SKM-1 treated with dmso at 0.1 percent for 144 hours (cell line): ENCODE measurements at regions not wholly inside any gene's neighbourhood (a gene's known extent, or its start where the extent isn't known, plus 50 kb on each side); places are given as distances from the start of the nearest gene placed in this dataset.

Source experiments
- DNase-seq: peaks from one replicate; lab custom pipeline; 2025; ENCODE audit not compliant: unreplicated experiment; lab: John Stamatoyannopoulos, UW

GRCh38 chr5:2454876-2455275 lies 296.6 kb downstream of the IRX2 start:
- DNase-seq, result no peak

DNA sequence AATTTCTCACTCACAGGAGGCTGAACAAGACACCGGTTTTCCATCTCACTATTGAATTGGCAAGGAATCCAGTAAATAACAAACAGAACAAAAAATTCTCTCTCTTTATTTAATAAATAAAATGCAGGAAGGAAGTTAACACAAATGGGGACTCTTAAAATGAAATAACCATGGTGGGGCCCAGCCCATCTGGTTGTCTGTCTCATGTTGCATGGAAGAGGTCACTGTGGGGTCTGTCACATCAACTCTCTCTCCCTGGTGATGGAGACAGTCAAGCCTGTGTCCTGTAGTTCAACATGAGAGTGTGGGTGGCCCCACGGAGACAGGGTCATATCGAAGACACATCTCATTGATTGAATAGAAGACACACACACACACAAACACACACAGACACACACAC lies 297.7 kb downstream of the IRX2 start:
- DNase-seq, result no peak

DNA sequence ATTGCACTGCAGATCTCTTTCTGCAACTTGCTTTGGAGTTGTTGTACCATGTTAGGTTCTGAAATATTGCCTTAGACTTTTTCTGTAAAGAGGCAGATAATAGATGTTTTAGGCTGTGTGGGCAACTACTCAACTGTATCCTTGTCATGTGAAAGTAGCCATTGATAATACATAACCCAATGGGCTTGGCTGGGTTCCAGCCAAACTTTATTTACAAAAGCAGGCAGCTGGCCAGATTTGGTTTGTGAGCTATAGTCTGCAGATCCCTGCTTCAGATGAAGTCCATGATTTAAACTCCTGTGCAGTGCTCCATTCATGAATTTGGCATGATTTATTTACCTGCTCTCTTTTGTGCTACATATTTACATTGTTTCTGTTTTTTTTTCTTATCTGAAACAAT lies 300.4 kb downstream of the IRX2 start:
- DNase-seq, result no peak

GRCh38 chr5:2442496-2443354 lies 308.8 kb downstream of the IRX2 start:
- no peak for DNase-seq

DNA sequence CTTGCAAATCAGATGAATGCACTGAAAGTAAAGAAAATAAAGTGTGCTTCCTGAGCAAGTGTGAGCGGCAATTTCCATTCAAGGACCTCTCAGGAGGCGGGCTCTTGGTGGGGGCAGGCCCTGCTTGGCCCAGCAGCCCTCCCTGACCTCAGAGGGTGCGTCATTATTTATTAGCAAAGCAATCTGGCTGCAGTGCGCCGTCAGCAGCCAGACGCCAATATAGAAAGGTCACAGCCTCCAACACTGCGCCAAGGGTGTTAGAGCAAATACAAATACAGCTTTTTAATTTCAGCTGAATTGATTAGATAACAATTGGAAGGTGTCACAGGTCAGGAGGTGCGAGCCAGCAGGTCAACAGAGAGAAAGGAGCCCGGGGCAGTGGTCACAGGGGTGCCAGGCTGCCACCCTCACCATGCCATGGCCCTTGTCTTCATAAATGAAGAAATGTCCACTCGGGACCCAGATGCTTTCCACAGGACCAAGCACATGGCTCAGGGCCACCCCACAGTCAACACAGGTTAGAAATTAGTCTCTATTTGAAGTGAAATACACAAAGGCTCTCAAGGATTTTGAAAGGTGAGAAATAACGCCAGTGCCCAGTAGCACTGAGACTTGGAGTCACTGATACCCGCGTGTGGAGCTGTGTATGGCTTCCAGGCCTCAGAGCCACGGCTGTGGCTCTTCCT lies 309.8 kb downstream of the IRX2 start:
- no peak for DNase-seq

DNA sequence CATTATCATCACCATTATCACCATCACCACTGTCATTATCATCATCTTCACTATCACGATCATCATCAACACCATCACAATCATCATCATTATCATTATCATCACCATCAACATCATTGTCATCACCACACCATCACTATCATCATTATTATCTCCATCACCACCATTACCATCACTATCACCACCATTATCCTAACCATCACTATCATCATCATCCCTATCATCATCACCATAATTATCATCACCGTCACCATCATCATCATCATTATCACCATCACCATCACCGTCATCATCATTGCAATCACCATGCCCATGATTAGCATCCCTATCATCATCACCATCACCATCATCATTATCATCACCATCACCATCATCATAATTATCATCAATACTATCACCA lies 311.9 kb downstream of the IRX2 start:
- DNase-seq, result no peak

GRCh38 chr5:2433086-2433485 lies 318.4 kb downstream of the IRX2 start:
- no peak for DNase-seq

DNA sequence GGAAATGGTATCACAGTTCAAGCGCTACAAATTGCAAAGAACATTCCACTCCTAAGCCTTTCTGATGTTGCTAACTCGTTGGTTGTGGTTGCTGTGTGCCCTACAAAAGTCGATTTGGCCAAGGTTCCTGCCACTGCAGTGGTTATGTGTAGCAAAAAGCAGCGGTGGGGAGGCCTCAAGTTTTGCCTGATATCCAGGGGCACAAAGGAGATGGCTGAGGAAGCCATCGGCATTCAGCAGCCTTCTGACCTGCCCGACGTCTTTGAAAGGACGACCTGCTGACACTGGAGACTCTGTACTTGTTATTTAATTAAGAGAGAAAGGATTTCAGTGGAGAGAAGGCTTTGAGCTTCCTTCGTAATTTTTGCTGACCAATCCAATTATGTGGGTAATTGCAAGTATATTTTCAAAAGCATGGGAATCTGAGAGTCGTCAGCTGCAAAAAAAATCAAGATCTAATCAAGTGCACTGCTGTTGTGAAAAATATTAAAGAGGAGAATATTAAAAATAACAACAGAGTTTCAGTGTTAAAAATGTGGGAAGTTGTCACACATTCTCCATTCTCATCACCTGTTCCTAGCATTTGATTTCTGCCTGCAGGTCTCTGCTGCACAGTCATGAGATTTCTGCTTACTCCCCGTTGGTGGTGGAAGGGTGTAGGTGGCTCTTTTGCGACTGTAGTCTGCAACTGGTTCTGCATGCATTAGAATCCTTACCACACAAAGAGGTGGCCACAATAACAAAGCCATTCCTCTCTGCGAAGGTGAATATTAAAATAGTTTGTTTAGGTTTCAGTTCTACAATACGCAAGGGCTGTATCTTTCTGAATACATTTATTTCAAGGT lies 319.2 kb downstream of the IRX2 start:
- no peak for DNase-seq

- DNase-seq, result peak; percentile 100
Observed at GRCh38 chr5:2430606-2431005, 320.9 kb downstream of the IRX2 start.

GRCh38 chr5:2427983-2428382 lies 323.5 kb downstream of the IRX2 start:
- no peak for DNase-seq

- DNase-seq, result no peak
Observed at GRCh38 chr5:2423634-2424033, 327.8 kb downstream of the IRX2 start.

GRCh38 chr5:2417301-2417700 lies 334.2 kb downstream of the IRX2 start:
- DNase-seq, result no peak

DNA sequence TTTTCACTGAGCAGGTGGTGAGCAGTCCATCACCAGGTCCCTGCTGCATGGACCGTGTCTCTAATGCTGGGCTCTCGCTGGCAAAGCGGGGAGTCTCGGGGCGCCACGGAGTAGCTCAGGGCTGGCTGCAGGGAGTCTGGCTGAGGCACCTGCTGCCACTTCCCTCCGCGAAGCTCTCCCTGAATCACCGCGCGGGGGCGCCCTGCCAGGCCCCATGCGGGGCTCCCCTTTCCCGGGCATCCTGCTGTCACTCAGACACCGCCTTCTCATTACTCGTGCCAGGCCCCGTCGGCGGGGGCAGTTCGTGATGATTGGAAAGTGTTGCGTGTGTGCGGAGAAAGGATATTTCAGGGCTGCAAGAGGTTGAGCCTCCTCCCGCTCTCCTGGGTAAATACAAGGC lies 335.8 kb downstream of the IRX2 start:
- no peak for DNase-seq

DNA sequence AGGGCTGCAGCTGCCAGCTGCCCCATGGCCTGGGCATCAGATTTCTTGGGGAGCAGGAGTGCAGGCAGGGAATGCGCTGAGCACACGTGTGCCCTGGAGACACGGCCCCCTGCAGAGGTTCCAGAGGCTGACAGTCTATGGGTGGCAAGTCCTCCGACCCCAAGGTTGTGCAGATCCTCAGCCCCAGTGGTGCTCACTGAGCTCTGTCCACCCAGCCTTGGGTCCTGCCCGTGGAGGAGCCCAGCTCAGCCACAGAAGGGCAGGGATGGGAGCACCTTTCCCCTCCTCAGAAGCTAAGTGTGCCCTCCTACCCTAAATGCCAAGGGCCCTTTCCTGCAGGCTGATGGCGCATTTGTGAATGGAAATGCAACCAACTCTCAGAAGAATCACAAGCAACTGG lies 341.0 kb downstream of the IRX2 start:
- DNase-seq, result no peak

DNA sequence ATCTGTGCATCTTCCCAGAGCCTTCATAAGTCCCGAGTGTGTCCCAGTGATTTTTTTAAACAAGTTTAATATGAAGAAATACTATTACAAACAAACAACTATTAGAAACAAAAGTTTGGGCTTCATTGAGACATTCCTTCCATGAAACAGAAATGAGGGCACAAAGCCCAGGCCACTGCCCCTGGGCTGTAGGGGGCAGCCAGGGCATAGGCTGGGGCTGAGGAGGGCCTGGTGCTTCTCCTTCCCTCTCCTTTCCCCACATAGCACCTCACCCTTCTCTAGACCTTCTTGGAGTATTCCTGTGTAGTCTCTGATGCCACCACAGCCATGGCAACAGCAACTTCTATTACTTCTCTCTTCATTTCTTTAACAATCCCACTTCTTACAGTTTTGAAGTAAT lies 348.2 kb downstream of the IRX2 start:
- no peak for DNase-seq

GRCh38 chr5:2399804-2400203 lies 351.7 kb downstream of the IRX2 start:
- DNase-seq, result no peak

DNA sequence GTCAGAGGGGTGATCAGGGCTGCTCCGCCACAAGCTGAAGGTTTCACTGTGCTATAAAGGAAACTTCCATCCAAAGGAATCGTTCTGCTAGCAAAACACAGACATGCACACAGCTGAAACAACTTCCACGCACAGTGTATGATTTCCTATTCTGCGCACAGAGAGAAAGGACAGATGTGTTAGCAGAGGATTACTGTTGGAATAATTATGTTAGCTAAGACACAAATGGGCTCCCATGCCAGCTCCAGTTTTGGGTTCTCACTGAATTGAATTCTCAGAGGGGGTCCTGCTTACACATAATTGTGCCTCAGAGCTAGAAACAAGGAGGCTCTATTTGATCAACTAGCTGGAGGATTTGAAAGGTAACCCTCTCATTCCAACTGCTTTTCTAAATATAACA lies 352.4 kb downstream of the IRX2 start:
- DNase-seq, result no peak

DNA sequence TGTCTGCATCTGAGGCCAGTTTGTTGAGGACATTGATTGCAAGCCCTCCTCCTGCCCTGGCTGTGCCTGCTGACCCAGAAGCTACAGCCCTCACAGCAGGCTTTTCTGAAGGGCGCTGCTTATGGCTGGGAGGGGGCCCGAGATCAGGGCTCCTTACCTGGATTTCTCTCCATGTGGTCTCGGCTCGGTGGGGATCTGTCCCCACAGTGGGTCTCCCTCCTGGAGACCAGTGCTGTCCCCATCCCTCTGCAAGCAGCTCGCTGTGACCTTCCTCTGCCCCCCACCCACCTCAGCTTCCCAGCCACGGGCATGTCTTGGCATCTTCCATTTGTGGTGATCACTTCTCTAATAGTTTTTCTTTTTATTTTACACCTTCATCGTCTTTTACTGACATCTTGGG lies 357.9 kb downstream of the IRX2 start:
- DNase-seq, result no peak

- DNase-seq, result no peak
Observed at GRCh38 chr5:2391566-2391965, 359.9 kb downstream of the IRX2 start.

DNA sequence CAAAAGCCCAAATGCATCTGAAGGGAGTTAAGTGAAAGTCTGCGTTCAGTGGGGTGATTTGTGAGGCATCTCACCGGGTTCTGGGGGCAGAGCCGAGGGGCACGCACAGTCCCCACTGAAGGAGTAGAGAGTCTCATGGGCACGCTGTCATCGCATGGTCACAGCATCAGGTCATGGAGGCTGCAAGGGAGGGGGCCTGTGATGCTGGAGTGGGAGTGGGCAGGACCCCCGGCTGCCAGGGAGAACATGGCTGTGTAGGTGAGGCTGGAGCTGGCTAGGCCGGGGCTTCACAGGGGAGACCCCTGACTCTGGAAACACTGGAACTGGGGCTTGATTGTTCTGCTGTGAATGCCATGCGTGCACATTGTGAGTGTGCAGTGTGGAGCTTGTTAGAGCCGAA lies 360.5 kb downstream of the IRX2 start:
- DNase-seq, result no peak

DNA sequence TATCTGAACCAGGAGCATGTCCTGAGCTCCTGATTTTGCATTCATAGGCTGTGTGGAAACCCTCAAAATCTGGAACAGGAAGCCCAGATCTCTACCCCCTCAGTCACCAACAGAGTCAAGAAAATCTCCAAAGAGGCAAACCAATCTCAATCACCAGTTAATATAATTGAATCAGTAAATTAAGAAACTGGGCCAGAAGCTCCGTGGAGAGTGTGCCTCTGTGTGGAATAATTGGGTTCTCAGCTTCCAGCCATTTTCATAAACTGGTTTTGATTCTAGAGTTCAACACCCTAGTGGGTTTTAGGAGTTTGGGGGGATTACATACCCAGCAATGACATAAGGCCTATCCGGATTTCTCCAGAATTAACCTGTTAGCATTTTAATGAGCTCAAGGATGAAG lies 362.9 kb downstream of the IRX2 start:
- no peak for DNase-seq
